Trophoblast cell (in vitro differentiated cells and primary cell): ENCODE measurements at regions not wholly inside any gene's neighbourhood (a gene's known extent, or its start where the extent isn't known, plus 50 kb on each side); places are given as distances from the start of the nearest gene placed in this dataset.

Experiments used
- DNase-seq, 2 donors: peaks; one replicate each; pipeline ENCODE4 v3.0.0-alpha.2; 2016
- H2AFZ ChIP-seq: 2 replicates; pipeline ENCODE4 v1.6.1; 2013; ENCODE audit warnings: low read length, moderate library complexity, mild to moderate bottlenecking; ENCODE audit not compliant: insufficient read depth, poor library complexity
- H2AK5ac ChIP-seq: 2 replicates; pipeline ENCODE4 v1.6.1; 2013; ENCODE audit warnings: mild to moderate bottlenecking, low read length
- H2BK120ac ChIP-seq: 2 replicates; pipeline ENCODE4 v1.6.1; 2013; ENCODE audit warnings: low read length, mild to moderate bottlenecking, moderate library complexity; ENCODE audit not compliant: insufficient read depth, poor library complexity
- H2BK12ac ChIP-seq: 2 replicates; pipeline ENCODE4 v1.6.1; 2013; ENCODE audit warnings: mild to moderate bottlenecking, low read length, moderate library complexity
- H2BK5ac ChIP-seq: 2 replicates; pipeline ENCODE4 v1.6.1; 2013; ENCODE audit warnings: low read length, low read depth, moderate library complexity, mild to moderate bottlenecking; ENCODE audit not compliant: poor library complexity
- H3K14ac ChIP-seq: 2 replicates; pipeline ENCODE4 v1.6.1; 2013; ENCODE audit warnings: mild to moderate bottlenecking, low read length
- H3K18ac ChIP-seq: 2 replicates; pipeline ENCODE4 v1.6.1; 2013; ENCODE audit warnings: mild to moderate bottlenecking, low read length
- H3K23ac ChIP-seq: 2 replicates; pipeline ENCODE4 v1.6.1; 2013; ENCODE audit warnings: low read length
- H3K27ac ChIP-seq: 2 replicates; pipeline ENCODE4 v1.5.1; 2013; ENCODE audit warnings: low read depth, mild to moderate bottlenecking, inconsistent platforms, low read length, moderate library complexity
- H3K27me3 ChIP-seq: 2 replicates; pipeline ENCODE4 v1.6.1; 2013; ENCODE audit warnings: inconsistent platforms, mild to moderate bottlenecking, low read length, moderate library complexity; ENCODE audit not compliant: insufficient read depth
- H3K36me3 ChIP-seq, 2 experiments: 1 replicate in 1 of 2; 2 replicates in 1 of 2; pipeline ENCODE4 v1.6.1; 2013; ENCODE audit warnings: low read length in 2 of 2, mild to moderate bottlenecking in 2 of 2, moderate library complexity in 1 of 2; ENCODE audit not compliant: insufficient read depth in 2 of 2, control insufficient read depth in 1 of 2
- H3K4ac ChIP-seq: 2 replicates; pipeline ENCODE4 v1.6.1; 2013; ENCODE audit warnings: low read depth, mild to moderate bottlenecking, low read length, moderate library complexity
- H3K4me1 ChIP-seq, 2 experiments: 1 replicate in 1 of 2; 2 replicates in 1 of 2; pipeline ENCODE4 v1.6.1; 2013; ENCODE audit warnings: low read length in 2 of 2, mild to moderate bottlenecking in 2 of 2, moderate library complexity in 1 of 2; ENCODE audit not compliant: insufficient read depth in 2 of 2, control insufficient read depth in 1 of 2
- H3K4me2 ChIP-seq: 2 replicates; pipeline ENCODE4 v1.6.1; 2013; ENCODE audit warnings: inconsistent platforms, mild to moderate bottlenecking, low read length, moderate library complexity
- H3K4me3 ChIP-seq: 2 replicates; pipeline ENCODE4 v1.5.1; 2013; ENCODE audit warnings: mild to moderate bottlenecking, low read depth, low read length, inconsistent platforms
- H3K79me1 ChIP-seq: one replicate; pipeline ENCODE4 v1.6.1; 2013; ENCODE audit warnings: low read length
- H3K79me2 ChIP-seq: 2 replicates; pipeline ENCODE4 v1.6.1; 2013; ENCODE audit warnings: low read length, mild to moderate bottlenecking; ENCODE audit not compliant: control insufficient read depth, insufficient read depth, poor library complexity
- H3K9ac ChIP-seq: 2 replicates; pipeline ENCODE4 v1.6.1; 2013; ENCODE audit warnings: mild to moderate bottlenecking, low read length
- H3K9me3 ChIP-seq: 2 replicates; pipeline ENCODE4 v1.6.1; 2013; ENCODE audit warnings: low read depth, mild to moderate bottlenecking, control low read depth, inconsistent platforms, low read length; ENCODE audit not compliant: insufficient read depth
- H4K12ac ChIP-seq: 2 replicates; pipeline ENCODE4 v1.6.1; 2013; ENCODE audit warnings: low read depth, mild to moderate bottlenecking, low read length, moderate library complexity
- H4K8ac ChIP-seq: 2 replicates; pipeline ENCODE4 v1.6.1; 2013; ENCODE audit warnings: low read depth, mild to moderate bottlenecking, low read length, moderate library complexity
- H4K91ac ChIP-seq: one replicate; pipeline ENCODE4 v1.6.1; 2013; ENCODE audit warnings: low read depth, mild to moderate bottlenecking, low read length, moderate library complexity
- WGBS: extraction: QIAGEN DNeasy Blood & Tissue Kit; methylation state at CpG from one replicate; pipeline ENCODE4 v1.1.7; 2013; ENCODE audit warnings: missing lambda C conversion rate; ENCODE audit not compliant: insufficient read length, insufficient coverage; ENCODE audit errors: extremely low coverage; 5-methylcytosine and 5-hydroxymethylcytosine counted together

DNA sequence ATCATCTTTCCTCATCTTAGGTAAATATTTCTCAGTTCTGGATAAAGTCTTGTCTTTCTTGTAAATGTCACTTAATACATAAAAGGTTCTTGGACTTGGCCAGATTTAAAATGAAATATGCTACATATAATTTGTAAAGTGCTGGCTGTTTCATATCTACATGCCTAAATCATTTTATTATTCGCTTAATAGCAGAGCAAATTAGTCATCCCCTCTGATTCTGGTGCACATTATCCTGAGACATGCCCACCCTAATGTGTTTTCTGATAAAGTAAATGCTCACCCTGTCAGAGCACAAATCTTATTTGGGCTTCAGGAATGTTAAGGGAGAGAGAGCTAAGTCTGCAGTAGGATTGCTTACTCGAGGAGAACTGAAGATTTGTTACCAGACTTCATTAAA, 166.5 kb upstream of the IZUMO3 start:
- Histone ChIP-seq H3K4ac (no peak overlapping the region), H2AFZ (no peak overlapping the region), H4K8ac (no peak overlapping the region), H2BK12ac (no peak overlapping the region), H4K91ac (no peak overlapping the region), H3K9me3 (no peaks in the 10 kb centered on the region), H2BK120ac (no peak overlapping the region), H3K27me3 (no peaks in the 10 kb centered on the region), H3K79me1 (no peaks in the 10 kb centered on the region), H3K36me3 (no peaks in the 10 kb centered on the region), H3K18ac (no peak overlapping the region), H3K27ac (no peak overlapping the region), H3K14ac (no peak overlapping the region), H3K9ac (no peak overlapping the region), H3K4me2 (no peak overlapping the region), H3K4me1 (no peaks in the 10 kb centered on the region), H3K79me2 (no peaks in the 10 kb centered on the region), H3K23ac (no peak overlapping the region), H4K12ac (no peak overlapping the region), H3K4me3 (no peak overlapping the region), H2AK5ac (no peak overlapping the region), H2BK5ac (no peak overlapping the region)
- no peak for DNase-seq
- WGBS: no CpG with 5 or more reads among the region's 2 CpGs

DNA sequence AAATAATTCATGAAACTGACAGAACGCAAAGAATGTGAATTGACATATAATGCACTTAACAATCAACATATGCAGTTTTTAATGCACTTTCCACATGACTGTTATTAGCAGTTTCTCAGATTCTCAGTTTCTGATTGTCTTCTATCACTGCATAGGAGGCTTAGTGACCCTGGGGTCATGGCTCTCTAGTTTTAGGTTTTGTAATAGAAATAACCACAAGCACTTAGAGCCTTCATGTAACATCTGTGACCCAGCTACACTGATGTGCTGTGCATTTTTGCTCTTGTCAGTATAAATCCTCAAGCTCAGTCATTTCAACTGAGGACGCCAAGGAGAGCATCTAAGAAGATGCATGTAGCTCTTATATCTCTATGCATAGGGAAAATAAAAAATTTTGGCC, 163.1 kb upstream of the IZUMO3 start:
- Histone ChIP-seq H3K4ac (no peak overlapping the region), H3K27ac (no peak overlapping the region), H3K9me3 (no peaks in the 10 kb centered on the region), H2AFZ (no peak overlapping the region), H3K14ac (no peak overlapping the region), H4K8ac (no peak overlapping the region), H3K4me1 (no peaks in the 10 kb centered on the region), H2BK120ac (no peak overlapping the region), H3K36me3 (no peaks in the 10 kb centered on the region), H3K79me2 (no peaks in the 10 kb centered on the region), H3K79me1 (no peaks in the 10 kb centered on the region), H2BK5ac (no peak overlapping the region), H2AK5ac (no peak overlapping the region), H3K23ac (no peak overlapping the region), H3K9ac (no peak overlapping the region), H4K91ac (no peak overlapping the region), H3K4me2 (no peak overlapping the region), H3K27me3 (no peaks in the 10 kb centered on the region), H2BK12ac (no peak overlapping the region), H3K4me3 (no peak overlapping the region), H4K12ac (no peak overlapping the region), H3K18ac (no peak overlapping the region)
- WGBS: no CpG with 5 or more reads among the region's 2 CpGs
- no peak for DNase-seq

DNA sequence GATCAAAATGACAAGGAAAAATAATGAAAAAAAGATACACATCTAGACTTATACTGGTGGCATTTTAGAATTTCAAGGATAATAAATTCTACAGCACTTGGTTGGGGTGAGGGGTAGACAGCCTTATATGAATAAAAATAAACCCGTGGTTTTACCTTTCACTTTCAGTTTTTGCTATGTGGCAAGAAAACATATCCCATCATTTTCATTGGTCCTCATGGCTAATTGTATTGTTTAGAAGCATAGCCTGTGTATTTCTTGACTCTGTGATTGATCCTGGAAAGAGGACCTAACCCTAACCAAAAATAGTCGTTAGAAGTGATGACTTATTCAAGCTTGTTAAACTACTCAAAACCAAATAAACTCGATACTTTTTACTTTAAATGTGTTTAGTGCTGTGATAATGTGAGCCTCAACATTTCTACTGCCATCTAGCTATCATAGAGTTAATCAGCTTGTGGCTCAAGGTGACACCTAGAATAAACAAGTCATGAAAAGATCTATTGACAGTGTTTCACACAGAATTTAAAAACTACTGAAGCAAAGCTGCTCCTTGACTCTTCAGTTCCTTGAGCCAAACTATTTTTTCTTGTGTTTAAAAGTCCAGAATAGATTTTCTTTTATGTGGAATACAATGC, 153.3 kb upstream of the IZUMO3 start:
- Histone ChIP-seq H3K4me1 (no peaks in the 10 kb centered on the region), H3K9ac (no peak overlapping the region), H3K27ac (no peak overlapping the region), H2AFZ (no peak overlapping the region), H3K18ac (no peak overlapping the region), H2BK12ac (no peak overlapping the region), H3K36me3 (no peaks in the 10 kb centered on the region), H4K91ac (no peak overlapping the region), H3K79me2 (no peaks in the 10 kb centered on the region), H3K9me3 (no peaks in the 10 kb centered on the region), H3K27me3 (no peaks in the 10 kb centered on the region), H2AK5ac (no peak overlapping the region), H3K4me3 (no peak overlapping the region), H3K4me2 (no peak overlapping the region), H2BK5ac (no peak overlapping the region), H4K8ac (no peak overlapping the region), H3K23ac (no peak overlapping the region), H3K4ac (no peak overlapping the region), H3K14ac (no peak overlapping the region), H4K12ac (no peak overlapping the region), H2BK120ac (no peak overlapping the region), H3K79me1 (no peaks in the 10 kb centered on the region)
- DNase-seq: no peak
- no CpG with 5 or more reads among the region's 3 CpGs for WGBS

DNA sequence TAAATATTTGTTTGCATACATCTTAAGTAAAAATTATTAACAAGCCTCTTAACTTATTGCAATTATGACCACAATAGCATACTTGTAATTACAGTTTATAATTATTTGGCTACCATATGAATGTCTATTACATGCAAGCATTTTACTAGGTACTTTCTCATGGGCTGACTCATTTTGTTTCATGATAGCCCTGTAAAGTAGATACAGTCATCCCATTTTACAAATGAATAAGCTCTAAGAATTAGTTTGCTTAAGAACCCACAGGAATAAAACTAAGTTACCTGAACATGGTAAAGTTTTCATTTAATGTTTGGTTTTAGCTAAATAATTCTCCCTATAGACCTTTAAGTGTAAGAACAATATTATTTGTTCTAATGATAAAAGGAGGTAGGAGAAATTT, 126.6 kb upstream of the IZUMO3 start:
- H2BK120ac ChIP-seq: no peak overlapping the region
- no peak overlapping the region for H2BK5ac ChIP-seq
- H3K23ac ChIP-seq: no peak overlapping the region
- no peaks in the 10 kb centered on the region for H3K4me1 ChIP-seq
- H3K4me3 ChIP-seq: no peak overlapping the region
- H3K9me3 ChIP-seq: peaks cover 4% of the 10 kb centered on the region
- no peak overlapping the region for H3K4me2 ChIP-seq
- no peak overlapping the region for H2BK12ac ChIP-seq
- H2AK5ac ChIP-seq: no peak overlapping the region
- H3K14ac ChIP-seq: no peak overlapping the region
- H3K79me2 ChIP-seq: no peaks in the 10 kb centered on the region
- no peak overlapping the region for H3K9ac ChIP-seq
- H3K27me3 ChIP-seq: no peaks in the 10 kb centered on the region
- H2AFZ ChIP-seq: no peak overlapping the region
- H4K91ac ChIP-seq: no peak overlapping the region
- H4K12ac ChIP-seq: no peak overlapping the region
- no peak for DNase-seq
- no peaks in the 10 kb centered on the region for H3K79me1 ChIP-seq
- H3K36me3 ChIP-seq: no peaks in the 10 kb centered on the region
- H3K27ac ChIP-seq: no peak overlapping the region
- no peak overlapping the region for H4K8ac ChIP-seq
- no peak overlapping the region for H3K18ac ChIP-seq
- no peak overlapping the region for H3K4ac ChIP-seq
